D341Med (cell line): ENCODE measurements at regions not wholly inside any gene's neighbourhood (a gene's known extent, or its start where the extent isn't known, plus 50 kb on each side); places are given as distances from the start of the nearest gene placed in this dataset.
"Not testable (repeated sequence)": the region's sequence is repeated elsewhere in the genome, so short reads cannot be mapped to it uniquely, and the experiment has no call there.

Source experiments
- DNase-seq: peaks from one replicate; pipeline ENCODE4 v3.0.0; 2012; ENCODE audit warnings: low spot score

DNA sequence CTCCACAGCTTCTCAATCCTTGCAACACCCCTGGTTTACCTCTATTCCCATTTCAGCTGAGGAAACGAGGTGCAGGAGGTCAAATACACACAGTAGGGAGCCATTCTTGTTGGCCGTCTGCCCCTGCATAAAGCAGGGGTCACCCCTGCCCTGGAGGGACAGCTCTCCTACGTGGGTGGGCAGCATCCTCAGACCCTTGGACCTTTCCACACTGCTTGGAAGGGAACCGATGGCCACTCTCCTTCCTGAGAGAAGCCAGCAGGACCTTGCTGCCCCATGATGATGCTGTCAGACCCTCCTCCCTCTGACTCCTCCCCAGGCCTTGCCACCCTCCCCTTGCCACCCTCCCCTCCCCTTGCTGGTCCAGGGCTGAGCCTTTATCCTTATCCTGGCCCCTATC lies 121.1 kb upstream of the SYT13 start:
- no peak for DNase-seq

GRCh38 chr11:45405916-45406670 lies 120.0 kb upstream of the SYT13 start:
- no peak for DNase-seq

DNA sequence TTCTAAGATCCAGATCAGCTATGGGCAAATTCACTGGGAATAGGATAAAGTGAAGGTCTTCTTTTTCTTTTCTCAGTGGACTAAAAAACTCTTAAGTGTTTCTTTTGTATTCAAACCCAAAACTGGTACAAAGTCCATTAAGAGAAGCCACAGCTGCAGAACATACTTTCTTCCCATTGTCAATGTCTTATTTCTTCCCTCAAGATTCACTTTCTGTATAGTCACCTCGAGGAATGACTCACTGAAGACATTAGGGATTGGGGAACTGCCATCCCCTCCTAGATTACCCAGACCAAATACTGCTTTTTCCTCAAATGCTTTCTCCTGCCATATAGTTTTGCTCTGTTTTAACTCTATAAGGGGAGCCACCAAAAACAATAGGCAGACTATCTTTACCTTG lies 117.4 kb upstream of the SYT13 start:
- DNase-seq: not testable (repeated sequence)

- DNase-seq: no peak
Measured at GRCh38 chr11:45402049-45402630, 116.0 kb upstream of the SYT13 start.

GRCh38 chr11:45400591-45400990 lies 114.5 kb upstream of the SYT13 start:
- DNase-seq: no peak

GRCh38 chr11:45399166-45399565 lies 113.0 kb upstream of the SYT13 start:
- DNase-seq: no peak

DNA sequence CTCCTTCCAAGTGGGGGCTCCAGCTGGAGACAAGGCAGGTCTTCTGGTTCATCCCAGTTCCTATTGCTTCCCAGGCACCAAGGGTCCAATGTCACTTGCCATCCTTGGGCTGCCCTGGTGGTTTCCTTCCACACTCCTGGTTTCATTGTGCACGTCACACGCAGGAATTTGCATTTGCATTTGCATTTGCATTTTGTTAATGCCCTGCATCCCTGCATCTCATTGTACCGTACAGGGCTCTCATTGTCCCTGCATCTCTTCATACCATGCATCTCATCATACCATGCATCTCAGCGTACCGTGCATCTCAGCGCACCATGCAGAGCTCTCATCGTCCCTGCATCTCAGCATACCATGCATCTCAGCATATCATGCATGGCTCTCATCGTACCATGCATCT lies 112.2 kb upstream of the SYT13 start:
- DNase-seq: no peak

- no peak for DNase-seq
Measured at GRCh38 chr11:45396394-45396793, 110.3 kb upstream of the SYT13 start.

DNA sequence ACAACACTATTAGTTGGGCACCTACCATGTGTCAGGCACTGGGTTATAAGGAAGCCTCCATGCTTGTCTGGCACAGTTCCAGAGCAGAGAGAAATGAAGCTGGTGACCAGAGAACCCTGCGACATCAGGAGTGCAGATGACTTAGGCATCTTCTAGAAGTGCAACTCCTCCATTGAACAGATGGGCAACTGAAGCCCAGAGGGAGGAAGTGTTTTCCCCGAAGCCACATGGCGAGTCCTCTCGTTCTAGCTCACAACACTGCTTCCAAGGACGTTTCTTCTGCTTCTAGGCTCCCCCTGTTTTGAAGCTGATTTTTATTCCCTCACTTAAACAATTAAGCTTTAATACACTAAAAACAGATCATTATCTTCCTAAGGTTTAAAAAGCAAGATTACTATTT lies 109.8 kb upstream of the SYT13 start:
- DNase-seq: no peak

GRCh38 chr11:45395421-45395820 lies 109.3 kb upstream of the SYT13 start:
- DNase-seq: no peak

DNA sequence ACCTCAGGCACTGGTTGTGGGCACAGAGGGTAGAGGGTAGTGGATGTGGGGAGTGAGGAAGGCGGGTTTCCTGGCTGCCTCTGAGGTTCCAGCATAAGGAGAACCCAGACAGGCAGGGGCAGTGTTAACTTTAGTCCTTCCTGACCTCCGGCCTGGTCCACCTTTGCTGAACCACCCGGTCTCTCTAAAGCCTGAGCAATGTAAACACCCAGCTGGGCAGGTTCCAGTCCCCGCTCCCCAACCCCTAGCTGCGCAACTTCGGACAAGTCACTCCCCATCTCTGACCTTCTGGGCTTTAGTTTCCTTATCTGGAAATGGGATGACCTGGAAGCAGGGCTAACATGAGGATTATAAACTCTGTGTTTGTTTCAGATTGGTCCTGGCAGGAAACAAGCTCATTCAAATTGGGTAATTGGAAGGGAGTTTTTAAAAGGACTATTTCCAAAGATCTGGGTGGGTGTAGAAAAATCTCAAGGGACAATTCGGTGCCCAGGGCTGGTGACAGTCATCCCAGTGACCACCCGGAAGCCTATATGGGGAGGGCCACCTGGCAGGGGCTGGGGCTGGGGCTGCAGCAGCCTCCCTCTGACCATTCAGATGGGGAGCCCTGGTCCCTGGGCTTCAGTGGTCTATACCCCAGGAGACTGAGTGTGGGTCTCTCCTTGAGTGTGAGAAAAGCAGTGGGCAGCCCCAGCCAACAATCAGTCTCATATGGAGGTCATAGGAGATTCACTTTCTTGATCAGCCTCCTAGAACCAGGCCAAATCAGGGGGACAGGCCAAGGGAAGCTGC lies 108.3 kb upstream of the SYT13 start:
- no peak for DNase-seq

DNA sequence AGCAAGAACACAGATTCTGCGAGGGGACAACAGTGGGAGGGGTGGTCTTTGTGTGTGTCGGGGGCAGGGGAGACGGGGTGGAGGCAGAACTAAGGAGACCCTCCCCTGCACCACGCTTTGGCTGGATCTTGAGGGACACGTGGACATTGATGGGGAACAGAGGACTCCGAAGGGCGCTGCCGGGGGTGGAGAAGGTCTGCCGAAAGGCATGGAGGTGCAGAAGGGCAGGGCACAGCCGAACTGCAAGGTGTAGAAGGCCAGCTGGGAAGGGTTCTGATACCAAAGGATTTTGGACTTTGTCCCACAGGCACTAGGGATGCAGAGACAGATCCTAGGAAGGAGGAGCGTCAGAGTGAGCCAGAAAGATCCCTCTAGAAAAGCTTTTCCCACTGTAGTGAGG lies 107.7 kb upstream of the SYT13 start:
- no peak for DNase-seq

- no peak for DNase-seq
Measured at GRCh38 chr11:45393334-45393733, 107.2 kb upstream of the SYT13 start.

DNA sequence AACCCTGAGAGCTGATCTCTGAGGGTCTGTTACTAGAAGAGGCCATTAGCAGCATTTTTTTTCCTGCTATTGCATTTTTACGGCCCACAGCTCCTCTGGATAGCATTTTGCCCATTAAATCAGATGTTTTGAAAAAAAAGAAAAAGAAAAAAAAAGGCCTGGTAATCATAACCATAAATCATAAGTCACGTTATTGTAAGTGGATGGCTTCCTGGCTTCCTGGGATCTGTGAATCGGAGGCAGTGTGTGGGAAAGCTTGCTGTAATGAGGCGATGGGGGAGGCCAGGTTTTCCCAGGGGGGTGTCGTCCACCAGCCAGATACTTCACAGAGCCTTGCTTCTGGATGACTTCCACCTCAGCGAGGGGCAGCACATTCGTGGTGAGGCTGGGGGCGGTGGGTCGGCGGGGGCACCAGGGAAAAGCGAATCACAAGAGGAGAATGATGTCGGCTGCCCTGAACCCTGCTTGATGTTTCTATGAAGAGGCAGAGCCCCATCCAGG lies 106.5 kb upstream of the SYT13 start:
- DNase-seq: no peak

- DNase-seq: no peak
Measured at GRCh38 chr11:45392154-45392553, 106.0 kb upstream of the SYT13 start.

DNA sequence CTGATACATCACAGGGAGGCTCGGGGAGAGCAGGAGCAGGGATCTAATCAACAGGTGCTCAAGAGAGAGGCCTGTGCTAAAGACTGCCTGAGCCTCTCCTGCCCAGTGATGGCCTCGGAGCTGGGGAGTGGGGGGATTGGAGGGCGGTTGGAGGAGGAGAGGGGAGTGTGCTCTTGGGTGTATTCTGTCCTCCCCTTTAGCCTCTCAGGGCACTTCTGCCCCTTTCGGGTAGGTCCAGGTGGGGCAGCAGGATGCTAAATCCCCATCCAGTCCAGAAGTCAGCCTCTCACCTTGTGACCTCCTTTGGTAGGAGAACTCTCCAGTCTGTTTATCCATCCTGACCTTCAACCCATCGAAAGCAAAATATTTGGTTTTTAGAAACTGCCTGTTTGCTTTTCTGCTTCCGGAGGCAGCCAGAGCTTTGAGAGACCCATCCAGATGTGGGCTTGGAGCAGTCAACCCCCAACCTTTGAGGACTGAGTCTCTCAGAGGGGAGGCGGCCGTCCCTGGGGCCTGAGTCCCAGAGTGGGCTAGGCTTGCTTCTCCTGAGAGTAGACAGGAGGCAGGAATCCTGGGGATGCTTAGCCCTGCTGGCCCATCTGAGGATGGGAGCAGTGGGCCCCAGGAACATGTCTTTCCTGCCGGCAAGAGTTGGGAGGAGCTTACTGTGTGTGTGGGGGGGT lies 105.2 kb upstream of the SYT13 start:
- DNase-seq: no peak

DNA sequence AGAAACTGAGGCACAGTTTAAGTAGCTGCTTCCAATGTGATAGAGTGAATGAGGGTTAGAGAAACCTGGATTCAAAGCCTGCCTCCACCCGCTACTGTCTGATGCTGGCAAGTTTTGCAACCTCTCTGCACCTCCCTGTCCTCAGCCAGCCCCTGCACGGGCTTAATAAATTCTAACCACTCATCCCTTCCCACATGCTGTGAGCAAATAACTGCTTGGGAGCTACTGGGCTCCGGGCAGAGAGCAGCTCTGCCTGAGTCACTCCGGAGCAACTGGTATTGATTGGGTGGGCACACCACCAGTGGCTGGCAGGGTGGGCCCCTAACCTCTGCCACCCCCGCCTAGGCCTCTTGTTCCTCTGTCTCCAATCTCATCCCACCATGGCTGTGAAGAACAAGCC lies 104.3 kb upstream of the SYT13 start:
- DNase-seq: no peak

- no peak for DNase-seq
Measured at GRCh38 chr11:45388472-45388871, 102.3 kb upstream of the SYT13 start.

GRCh38 chr11:45387885-45388284 lies 101.7 kb upstream of the SYT13 start:
- not testable (repeated sequence) for DNase-seq

GRCh38 chr11:45386972-45387371 lies 100.8 kb upstream of the SYT13 start:
- no peak for DNase-seq

DNA sequence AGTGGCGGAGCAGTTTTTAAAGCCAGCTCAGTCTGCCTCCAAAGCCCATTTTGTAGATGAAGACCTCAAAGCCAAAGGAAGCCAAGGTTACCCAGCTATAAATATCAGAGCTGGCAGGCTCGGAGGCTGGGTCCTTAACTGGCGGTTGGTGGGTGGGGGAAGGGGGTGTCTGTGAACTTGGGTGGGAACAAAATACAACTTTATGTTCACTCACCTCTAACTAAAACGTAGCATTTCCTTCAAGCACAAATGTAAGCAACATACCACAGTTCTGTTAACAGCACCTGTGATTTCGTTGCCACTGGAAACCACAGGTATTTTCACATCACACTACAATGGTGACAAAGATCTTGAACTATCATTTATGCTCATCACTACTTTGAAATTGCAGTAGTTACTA lies 99.7 kb upstream of the SYT13 start:
- DNase-seq: no peak

DNA sequence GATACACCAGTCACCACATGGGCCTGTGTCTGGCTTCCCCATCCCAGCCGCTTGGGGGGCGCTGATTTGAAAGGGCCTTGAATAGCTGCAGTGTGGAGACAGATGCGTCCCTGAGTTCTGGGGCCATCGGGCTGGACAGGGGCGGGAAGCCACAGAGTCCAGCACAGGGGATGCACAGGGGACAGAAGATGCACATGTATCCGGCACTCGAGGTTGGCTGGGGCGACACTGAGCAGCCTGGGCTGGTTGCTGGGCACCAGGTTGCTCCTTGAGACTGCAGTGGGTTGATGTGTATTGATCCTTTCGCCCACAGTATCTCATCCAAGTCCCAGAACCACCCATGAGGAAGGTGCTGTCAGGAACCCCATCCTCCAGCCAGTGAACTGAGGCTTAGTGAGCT lies 99.3 kb upstream of the SYT13 start:
- no peak for DNase-seq
